Right lobe of liver (tissue), 4 donors: ENCODE measurements at regions not wholly inside any gene's neighbourhood (a gene's known extent, or its start where the extent isn't known, plus 50 kb on each side); places are given as distances from the start of the nearest gene placed in this dataset.

Experiments
- POLR2A ChIP-seq: fragments of 450-650 bp; IDR thresholded peaks from one replicate; pipeline ENCODE4 v1.6.1; 2017; ENCODE audit warnings: antibody characterized with exemption, mild to moderate bottlenecking
- TF ChIP-seq, protein P1 (sequence below), 4 donors: fragments of 200-600 bp in 3 of 4; fragments of 450-650 bp in 1 of 4; IDR thresholded peaks; one replicate each; pipeline versions ENCODE4 v1.5.1 to v1.8.0; 2016 to 2022; ENCODE audit warnings: antibody characterized with exemption in 4 of 4, mild to moderate bottlenecking in 2 of 4
- donor health status: DM: no; HTN: no; CAD: no.
- donor health status: DM: no; HTN: no; CAD: no.
- donor health status: DM: no; HTN: yes; CAD: no.

DNA sequence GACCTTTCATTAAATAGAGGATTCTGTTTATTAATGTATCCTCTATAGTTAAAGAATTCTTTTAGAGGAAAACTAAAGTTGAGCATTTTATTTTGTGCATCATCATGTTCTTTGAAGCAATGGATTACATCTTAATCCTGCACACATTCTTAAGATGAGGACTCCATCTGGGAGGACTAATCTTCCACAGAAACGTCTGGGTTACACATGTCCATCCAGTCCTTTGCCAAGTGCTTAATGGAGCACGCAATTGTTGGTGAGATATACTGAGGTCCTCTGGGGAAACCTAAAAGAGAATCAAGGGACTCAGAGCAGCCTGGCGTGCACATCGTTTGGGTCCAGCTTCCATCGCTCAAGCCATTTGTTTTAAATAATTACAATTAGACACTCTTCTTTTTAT is 115.1 kb upstream of the SFRP2 start:
- TF ChIP-seq, protein P1, sequence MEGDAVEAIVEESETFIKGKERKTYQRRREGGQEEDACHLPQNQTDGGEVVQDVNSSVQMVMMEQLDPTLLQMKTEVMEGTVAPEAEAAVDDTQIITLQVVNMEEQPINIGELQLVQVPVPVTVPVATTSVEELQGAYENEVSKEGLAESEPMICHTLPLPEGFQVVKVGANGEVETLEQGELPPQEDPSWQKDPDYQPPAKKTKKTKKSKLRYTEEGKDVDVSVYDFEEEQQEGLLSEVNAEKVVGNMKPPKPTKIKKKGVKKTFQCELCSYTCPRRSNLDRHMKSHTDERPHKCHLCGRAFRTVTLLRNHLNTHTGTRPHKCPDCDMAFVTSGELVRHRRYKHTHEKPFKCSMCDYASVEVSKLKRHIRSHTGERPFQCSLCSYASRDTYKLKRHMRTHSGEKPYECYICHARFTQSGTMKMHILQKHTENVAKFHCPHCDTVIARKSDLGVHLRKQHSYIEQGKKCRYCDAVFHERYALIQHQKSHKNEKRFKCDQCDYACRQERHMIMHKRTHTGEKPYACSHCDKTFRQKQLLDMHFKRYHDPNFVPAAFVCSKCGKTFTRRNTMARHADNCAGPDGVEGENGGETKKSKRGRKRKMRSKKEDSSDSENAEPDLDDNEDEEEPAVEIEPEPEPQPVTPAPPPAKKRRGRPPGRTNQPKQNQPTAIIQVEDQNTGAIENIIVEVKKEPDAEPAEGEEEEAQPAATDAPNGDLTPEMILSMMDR (IDR thresholded peaks at IDR 0.05) = no peak
- no peak for TF ChIP-seq POLR2A
